RWPE2 (cell line): ENCODE measurements at regions not wholly inside any gene's neighbourhood (a gene's known extent, or its start where the extent isn't known, plus 50 kb on each side); places are given as distances from the start of the nearest gene placed in this dataset.
"Not testable (repeated sequence)": the region's sequence is repeated elsewhere in the genome, so short reads cannot be mapped to it uniquely, and the experiment has no call there.

Source experiments
- ATAC-seq: fragments of 200-7000 bp; cut with Tn5 transposase; 3 replicates; pipeline ENCODE4 v1.9.1; 2021; ENCODE audit warnings: low read depth
- DNase-seq: peaks from one replicate; pipeline ENCODE4 v3.0.0-alpha.2; 2020; ENCODE audit warnings: low spot score
- H3K27ac ChIP-seq: fragments of 450-650 bp; 2 replicates; pipeline ENCODE4 v1.5.1; 2017; ENCODE audit warnings: mild to moderate bottlenecking; ENCODE audit not compliant: poor library complexity, severe bottlenecking
- H3K27me3 ChIP-seq: fragments of 250-450 bp; sonication (Bioruptor Pico); 2 replicates; pipeline ENCODE4 v1.5.1; 2021; ENCODE audit warnings: mild to moderate bottlenecking, moderate library complexity; ENCODE audit not compliant: insufficient read depth, poor library complexity, severe bottlenecking
- H3K36me3 ChIP-seq: fragments of 250-450 bp; sonication (Bioruptor Pico); 2 replicates; pipeline ENCODE4 v1.5.1; 2020; ENCODE audit warnings: low read depth, mild to moderate bottlenecking, moderate library complexity
- H3K4me1 ChIP-seq: fragments of 250-450 bp; sonication (Bioruptor Pico); 2 replicates; pipeline ENCODE4 v1.5.1; 2021; ENCODE audit warnings: mild to moderate bottlenecking, moderate library complexity; ENCODE audit not compliant: insufficient read depth, poor library complexity, severe bottlenecking
- H3K4me3 ChIP-seq: fragments of 250-450 bp; sonication (Bioruptor Pico); 2 replicates; pipeline ENCODE4 v1.5.1; 2021; ENCODE audit warnings: mild to moderate bottlenecking, moderate library complexity; ENCODE audit not compliant: severe bottlenecking
- H3K9me3 ChIP-seq: fragments of 250-450 bp; sonication (Bioruptor Pico); 2 replicates; pipeline ENCODE4 v1.5.1; 2021; ENCODE audit warnings: mild to moderate bottlenecking, moderate library complexity; ENCODE audit not compliant: severe bottlenecking
- TF ChIP-seq, protein P1 (sequence below): fragments of 450-650 bp; IDR thresholded peaks from one replicate; pipeline ENCODE4 v1.5.1; 2017; ENCODE audit warnings: mild to moderate bottlenecking, moderate library complexity; ENCODE audit not compliant: poor library complexity, severe bottlenecking

DNA sequence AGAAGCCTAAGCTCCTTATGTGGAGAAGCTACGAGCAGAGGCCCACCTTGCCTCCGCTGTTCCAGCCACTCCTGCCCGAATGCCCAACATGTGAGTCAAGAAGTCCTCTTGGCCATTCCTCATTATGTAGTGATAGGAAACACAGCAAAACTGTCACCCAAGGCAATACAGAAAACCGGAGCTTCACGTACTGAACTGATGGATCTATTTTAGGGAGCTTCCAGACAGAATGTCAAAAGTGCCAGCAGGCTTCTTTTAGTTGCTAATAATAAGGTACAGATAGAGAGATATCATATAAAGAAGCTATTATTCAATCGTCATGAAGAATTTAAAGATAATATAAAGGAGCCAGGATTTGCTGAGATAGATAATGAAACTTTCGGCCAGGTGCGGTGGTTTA, 91.6 kb upstream of the SYT10 start:
- TF ChIP-seq, protein P1, sequence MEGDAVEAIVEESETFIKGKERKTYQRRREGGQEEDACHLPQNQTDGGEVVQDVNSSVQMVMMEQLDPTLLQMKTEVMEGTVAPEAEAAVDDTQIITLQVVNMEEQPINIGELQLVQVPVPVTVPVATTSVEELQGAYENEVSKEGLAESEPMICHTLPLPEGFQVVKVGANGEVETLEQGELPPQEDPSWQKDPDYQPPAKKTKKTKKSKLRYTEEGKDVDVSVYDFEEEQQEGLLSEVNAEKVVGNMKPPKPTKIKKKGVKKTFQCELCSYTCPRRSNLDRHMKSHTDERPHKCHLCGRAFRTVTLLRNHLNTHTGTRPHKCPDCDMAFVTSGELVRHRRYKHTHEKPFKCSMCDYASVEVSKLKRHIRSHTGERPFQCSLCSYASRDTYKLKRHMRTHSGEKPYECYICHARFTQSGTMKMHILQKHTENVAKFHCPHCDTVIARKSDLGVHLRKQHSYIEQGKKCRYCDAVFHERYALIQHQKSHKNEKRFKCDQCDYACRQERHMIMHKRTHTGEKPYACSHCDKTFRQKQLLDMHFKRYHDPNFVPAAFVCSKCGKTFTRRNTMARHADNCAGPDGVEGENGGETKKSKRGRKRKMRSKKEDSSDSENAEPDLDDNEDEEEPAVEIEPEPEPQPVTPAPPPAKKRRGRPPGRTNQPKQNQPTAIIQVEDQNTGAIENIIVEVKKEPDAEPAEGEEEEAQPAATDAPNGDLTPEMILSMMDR, result no peak
- Histone ChIP-seq H3K4me3 (no peak overlapping the region), H3K27ac (no peak overlapping the region), H3K4me1 (no peaks in the 10 kb centered on the region), H3K36me3 (no peaks in the 10 kb centered on the region), H3K27me3 (no peaks in the 10 kb centered on the region), H3K9me3 (no peaks in the 10 kb centered on the region)
- DNase-seq (no peak), ATAC-seq (no peak)

DNA sequence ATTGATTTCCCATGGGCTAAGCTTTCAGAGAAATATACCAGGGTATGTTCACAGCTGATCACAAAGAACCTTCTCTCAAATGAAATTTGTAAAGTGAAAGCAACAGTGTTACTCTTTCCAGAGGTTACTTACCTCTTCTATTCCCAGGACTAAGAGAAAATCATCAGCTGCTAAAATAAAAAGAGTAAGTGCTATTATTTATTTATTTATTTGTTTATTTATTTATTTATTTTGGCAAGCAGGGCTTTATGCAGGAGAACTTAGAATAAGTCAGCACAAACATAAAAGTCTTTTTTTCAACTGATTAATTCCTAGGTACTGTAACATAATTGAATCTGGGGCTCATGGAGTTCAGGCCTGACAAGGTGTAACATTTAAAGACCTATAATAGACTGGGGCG, 93.9 kb upstream of the SYT10 start:
- Histone ChIP-seq H3K9me3 (no peaks in the 10 kb centered on the region), H3K27me3 (no peaks in the 10 kb centered on the region), H3K4me1 (no peaks in the 10 kb centered on the region), H3K36me3 (no peaks in the 10 kb centered on the region), H3K4me3 (no peak overlapping the region), H3K27ac (no peak overlapping the region)
- DNase-seq, result no peak
- ATAC-seq, result no peak
- TF ChIP-seq, protein P1, result no peak

DNA sequence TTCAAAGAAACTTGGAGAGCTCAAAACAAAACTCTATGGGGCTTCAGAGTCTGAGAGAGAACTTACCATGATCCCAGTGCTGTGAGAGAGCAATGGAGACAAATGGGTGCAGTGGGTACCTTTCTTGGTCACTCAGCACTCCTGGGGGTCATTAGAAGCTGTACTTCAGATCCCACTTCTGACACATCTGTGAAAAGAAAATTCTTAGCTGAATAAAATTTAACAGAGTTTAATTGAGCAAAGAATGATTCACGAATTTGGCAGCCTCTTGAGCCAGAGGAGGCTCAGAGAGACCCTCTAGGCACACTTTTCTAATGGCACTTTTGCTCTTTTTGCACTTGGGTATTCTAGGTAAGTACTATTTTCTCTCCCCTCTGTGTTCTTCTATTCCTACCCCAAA, 96.8 kb upstream of the SYT10 start:
- Histone ChIP-seq H3K4me1 (no peaks in the 10 kb centered on the region), H3K36me3 (no peaks in the 10 kb centered on the region), H3K27ac (no peak overlapping the region), H3K4me3 (no peak overlapping the region), H3K27me3 (no peaks in the 10 kb centered on the region), H3K9me3 (no peaks in the 10 kb centered on the region)
- DNase-seq (no peak), ATAC-seq (no peak)
- TF ChIP-seq, protein P1, result no peak

DNA sequence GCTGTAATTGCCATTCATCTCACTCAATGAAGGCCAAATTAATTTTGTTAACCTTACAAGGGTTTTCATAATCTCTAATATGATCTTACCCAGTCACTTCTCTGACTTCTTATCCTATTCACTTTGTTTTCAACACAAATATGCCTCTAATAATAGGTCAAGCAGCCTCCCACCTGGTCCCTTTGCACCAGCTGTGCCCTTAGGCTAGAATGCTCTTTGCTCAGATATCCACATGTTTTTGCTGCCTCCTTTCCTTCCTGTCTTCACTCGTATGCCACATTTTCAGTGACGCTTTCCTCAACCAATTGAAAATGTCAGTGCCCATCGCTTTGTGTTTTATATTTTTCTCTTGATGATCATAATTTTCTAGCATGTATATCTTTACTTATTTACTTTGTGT, 106.4 kb upstream of the SYT10 start:
- Histone ChIP-seq H3K4me3 (no peak overlapping the region), H3K4me1 (no peaks in the 10 kb centered on the region), H3K9me3 (no peaks in the 10 kb centered on the region), H3K27me3 (no peaks in the 10 kb centered on the region), H3K36me3 (no peaks in the 10 kb centered on the region), H3K27ac (no peak overlapping the region)
- TF ChIP-seq, protein P1, result no peak
- ATAC-seq, result no peak
- DNase-seq, result no peak

DNA sequence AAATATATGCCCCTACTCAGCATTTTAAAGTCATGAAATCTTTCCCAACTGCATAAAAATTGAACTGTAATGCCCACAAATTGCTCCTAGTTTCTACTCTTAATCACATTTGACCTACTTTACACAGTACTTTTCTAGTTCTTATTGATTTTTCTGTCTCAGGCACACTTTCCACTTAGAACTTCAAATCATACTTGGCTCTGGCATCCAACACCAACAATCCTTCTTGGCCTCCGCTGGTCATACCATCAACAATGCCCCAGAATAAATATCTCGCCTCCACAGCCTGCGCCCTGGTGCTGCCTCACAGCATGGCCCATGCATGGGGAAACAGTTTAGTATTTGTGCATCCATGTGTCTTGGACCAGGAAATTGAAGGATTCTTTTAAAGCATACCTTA, 107.5 kb upstream of the SYT10 start:
- no peak for ATAC-seq
- DNase-seq, result no peak
- H3K36me3 ChIP-seq, result no peaks in the 10 kb centered on the region
- TF ChIP-seq, protein P1, result no peak
- H3K27me3 ChIP-seq, result no peaks in the 10 kb centered on the region
- no peak overlapping the region for H3K4me3 ChIP-seq
- no peaks in the 10 kb centered on the region for H3K9me3 ChIP-seq
- H3K27ac ChIP-seq, result no peak overlapping the region
- H3K4me1 ChIP-seq, result no peaks in the 10 kb centered on the region

DNA sequence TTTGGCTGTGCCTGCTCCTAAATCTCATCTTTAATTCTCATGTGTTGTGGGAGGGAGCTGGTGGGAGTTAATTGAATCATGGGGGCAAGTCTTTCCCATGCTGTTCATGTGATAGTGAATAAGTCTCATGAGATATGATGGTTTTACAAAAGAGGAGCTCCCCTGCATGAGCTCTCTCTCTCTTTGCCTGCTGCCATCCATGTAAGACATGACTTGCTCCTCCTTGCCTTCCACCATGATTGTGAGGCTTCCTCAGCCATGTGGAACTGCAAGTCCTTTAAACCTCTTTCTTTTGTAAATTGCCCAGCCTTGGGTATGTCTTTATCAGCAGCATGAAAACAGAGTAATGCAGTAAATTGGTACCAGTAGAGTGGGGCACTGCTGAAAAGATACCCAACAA, 110.6 kb upstream of the SYT10 start:
- ATAC-seq, H3K4me3 ChIP-seq, H3K9me3 ChIP-seq, DNase-seq, H3K27me3 ChIP-seq, H3K27ac ChIP-seq, H3K36me3 ChIP-seq, H3K4me1 ChIP-seq: not testable (repeated sequence)
